NCI-H1092 treated with DMSO at 0.1 percent for 48 hours (cell line): ENCODE measurements at regions not wholly inside any gene's neighbourhood (a gene's known extent, or its start where the extent isn't known, plus 50 kb on each side); places are given as distances from the start of the nearest gene placed in this dataset.

Experiments
- DNase-seq: peaks from one replicate; lab custom pipeline; 2025; lab: John Stamatoyannopoulos, UW

GRCh38 chr16:49023050-49023449 lies 258.6 kb downstream of the CBLN1 start:
- peak; percentile 91 for DNase-seq

- no peak for DNase-seq
These were observed 259.2 kb downstream of the CBLN1 start for GRCh38 chr16:49022351-49022963.

GRCh38 chr16:49021136-49021535 lies 260.5 kb downstream of the CBLN1 start:
- peak; percentile 16 for DNase-seq

- no peak for DNase-seq
These were observed 261.2 kb downstream of the CBLN1 start for GRCh38 chr16:49020436-49020835.

GRCh38 chr16:49019831-49020230 lies 261.8 kb downstream of the CBLN1 start:
- peak; percentile 84 for DNase-seq

GRCh38 chr16:49019081-49019633 lies 262.5 kb downstream of the CBLN1 start:
- peak; percentile 41 for DNase-seq

- DNase-seq: no peak
These were observed 263.2 kb downstream of the CBLN1 start for GRCh38 chr16:49018259-49018931.

- DNase-seq: no peak
These were observed 264.1 kb downstream of the CBLN1 start for GRCh38 chr16:49017501-49017900.

- no peak for DNase-seq
These were observed 265.2 kb downstream of the CBLN1 start for GRCh38 chr16:49016461-49016860.

GRCh38 chr16:49015225-49015592 lies 266.4 kb downstream of the CBLN1 start:
- DNase-seq: no peak

GRCh38 chr16:49014277-49015224 lies 267.1 kb downstream of the CBLN1 start:
- no peak for DNase-seq

GRCh38 chr16:49013727-49014080 lies 267.9 kb downstream of the CBLN1 start:
- DNase-seq: no peak

- DNase-seq: peak; percentile 77
These were observed 268.5 kb downstream of the CBLN1 start for GRCh38 chr16:49012961-49013726.

- no peak for DNase-seq
These were observed 269.7 kb downstream of the CBLN1 start for GRCh38 chr16:49011901-49012300.

GRCh38 chr16:49010879-49011278 lies 270.8 kb downstream of the CBLN1 start:
- no peak for DNase-seq

- no peak for DNase-seq
These were observed 271.2 kb downstream of the CBLN1 start for GRCh38 chr16:49010396-49010795.

GRCh38 chr16:49009204-49009603 lies 272.4 kb downstream of the CBLN1 start:
- DNase-seq: no peak

GRCh38 chr16:49003992-49004391 lies 277.6 kb downstream of the CBLN1 start:
- DNase-seq: no peak

- DNase-seq: peak; percentile 39
These were observed 278.6 kb downstream of the CBLN1 start for GRCh38 chr16:49003022-49003421.

GRCh38 chr16:49000594-49000993 lies 281.0 kb downstream of the CBLN1 start:
- peak; percentile 1 for DNase-seq

GRCh38 chr16:48999508-48999907 lies 282.1 kb downstream of the CBLN1 start:
- no peak for DNase-seq

- no peak for DNase-seq
These were observed 282.6 kb downstream of the CBLN1 start for GRCh38 chr16:48999044-48999443.
